ENCODE measurements at regions not wholly inside any gene's neighbourhood (a gene's known extent, or its start where the extent isn't known, plus 50 kb on each side); places are given as distances from the start of the nearest gene placed in this dataset.

GRCh38 chr5:54778783-54779182 lies 206.6 kb downstream of the ESM1 start:
- Mint-ChIP-seq H3K4me1 (ENCODE audit: low read depth) (no peaks in the 10 kb centered on the region), H3K36me3 (ENCODE audit: insufficient read depth) (no peaks in the 10 kb centered on the region), H3K27me3 (no peaks in the 10 kb centered on the region), H3K4me3 (ENCODE audit: low read depth) (no peak overlapping the region), H3K9me3 (ENCODE audit: low read depth) (peaks cover 17% of the 10 kb centered on the region), H3K27ac (no peak overlapping the region)
- no peak for DNase-seq (ENCODE audit: low spot score, unreplicated experiment)
- TF ChIP-seq CTCF (IDR thresholded peaks at IDR 0.05; ENCODE audit: unreplicated experiment): no peak

- H3K4me1 Mint-ChIP-seq (ENCODE audit: low read depth): no peaks in the 10 kb centered on the region
- TF ChIP-seq CTCF (IDR thresholded peaks at IDR 0.05; ENCODE audit: unreplicated experiment): no peak
- no peak for DNase-seq (ENCODE audit: low spot score, unreplicated experiment)
- no peak overlapping the region for H3K4me3 Mint-ChIP-seq (ENCODE audit: low read depth)
- no peaks in the 10 kb centered on the region for H3K36me3 Mint-ChIP-seq (ENCODE audit: insufficient read depth)
- no peaks in the 10 kb centered on the region for H3K27me3 Mint-ChIP-seq
- no peaks in the 10 kb centered on the region for H3K9me3 Mint-ChIP-seq (ENCODE audit: low read depth)
- no peak overlapping the region for H3K27ac Mint-ChIP-seq
Observed at GRCh38 chr5:54775645-54776044, 209.7 kb downstream of the ESM1 start.

GRCh38 chr5:54774281-54775170 lies 210.9 kb downstream of the ESM1 start:
- TF ChIP-seq CTCF (IDR thresholded peaks at IDR 0.05; ENCODE audit: unreplicated experiment): no peak
- H3K27me3 Mint-ChIP-seq: no peaks in the 10 kb centered on the region
- no peak overlapping the region for H3K27ac Mint-ChIP-seq
- no peak overlapping the region for H3K4me3 Mint-ChIP-seq (ENCODE audit: low read depth)
- no peaks in the 10 kb centered on the region for H3K9me3 Mint-ChIP-seq (ENCODE audit: low read depth)
- no peak for DNase-seq (ENCODE audit: low spot score, unreplicated experiment)
- H3K36me3 Mint-ChIP-seq (ENCODE audit: insufficient read depth): no peaks in the 10 kb centered on the region
- H3K4me1 Mint-ChIP-seq (ENCODE audit: low read depth): no peaks in the 10 kb centered on the region

- H3K36me3 Mint-ChIP-seq (ENCODE audit: insufficient read depth): no peaks in the 10 kb centered on the region
- H3K4me3 Mint-ChIP-seq (ENCODE audit: low read depth): no peak overlapping the region
Observed at GRCh38 chr5:54772684-54773083, 212.7 kb downstream of the ESM1 start.

GRCh38 chr5:54772231-54772630 lies 213.2 kb downstream of the ESM1 start:
- no peak for DNase-seq (ENCODE audit: low spot score, unreplicated experiment)
- Mint-ChIP-seq H3K36me3 (ENCODE audit: insufficient read depth) (no peaks in the 10 kb centered on the region), H3K4me1 (ENCODE audit: low read depth) (no peaks in the 10 kb centered on the region), H3K27ac (no peak overlapping the region), H3K27me3 (no peaks in the 10 kb centered on the region), H3K4me3 (ENCODE audit: low read depth) (no peak overlapping the region), H3K9me3 (ENCODE audit: low read depth) (no peaks in the 10 kb centered on the region)
- no peak for TF ChIP-seq CTCF (IDR thresholded peaks at IDR 0.05; ENCODE audit: unreplicated experiment)

More at GRCh38 chr5:54772684-54773083, 212.7 kb downstream of the ESM1 start:
- no peaks in the 10 kb centered on the region for H3K9me3 Mint-ChIP-seq (ENCODE audit: low read depth)
- no peak overlapping the region for H3K27ac Mint-ChIP-seq
- no peak for TF ChIP-seq CTCF (IDR thresholded peaks at IDR 0.05; ENCODE audit: unreplicated experiment)
- no peak for DNase-seq (ENCODE audit: low spot score, unreplicated experiment)
- no peaks in the 10 kb centered on the region for H3K27me3 Mint-ChIP-seq
- H3K4me1 Mint-ChIP-seq (ENCODE audit: low read depth): no peaks in the 10 kb centered on the region
